Astrocyte of the spinal cord (primary cell): ENCODE measurements at regions not wholly inside any gene's neighbourhood (a gene's known extent, or its start where the extent isn't known, plus 50 kb on each side); places are given as distances from the start of the nearest gene placed in this dataset.
"Not testable (repeated sequence)": the region's sequence is repeated elsewhere in the genome, so short reads cannot be mapped to it uniquely, and the experiment has no call there.

Experiments used
- DNase-seq: peaks from one replicate; pipeline ENCODE4 v3.0.0; 2011; ENCODE audit warnings: low read depth, low spot score
- H3K4me3 ChIP-seq: 2 replicates; pipeline ENCODE4 v1.5.1; 2011; ENCODE audit warnings: low read depth, mild to moderate bottlenecking, low read length, moderate library complexity
- in situ Hi-C: cut with HindIII; loops from 2 replicates; pipeline ENCODE4 v1.10.0; 2017; ENCODE audit warnings: low sequenced_read_pairs
- TF ChIP-seq, protein P1 (sequence below): IDR thresholded peaks from 2 replicates; pipeline ENCODE4 v1.5.1; 2012; ENCODE audit warnings: low read depth, mild to moderate bottlenecking, low read length, inconsistent platforms

DNA sequence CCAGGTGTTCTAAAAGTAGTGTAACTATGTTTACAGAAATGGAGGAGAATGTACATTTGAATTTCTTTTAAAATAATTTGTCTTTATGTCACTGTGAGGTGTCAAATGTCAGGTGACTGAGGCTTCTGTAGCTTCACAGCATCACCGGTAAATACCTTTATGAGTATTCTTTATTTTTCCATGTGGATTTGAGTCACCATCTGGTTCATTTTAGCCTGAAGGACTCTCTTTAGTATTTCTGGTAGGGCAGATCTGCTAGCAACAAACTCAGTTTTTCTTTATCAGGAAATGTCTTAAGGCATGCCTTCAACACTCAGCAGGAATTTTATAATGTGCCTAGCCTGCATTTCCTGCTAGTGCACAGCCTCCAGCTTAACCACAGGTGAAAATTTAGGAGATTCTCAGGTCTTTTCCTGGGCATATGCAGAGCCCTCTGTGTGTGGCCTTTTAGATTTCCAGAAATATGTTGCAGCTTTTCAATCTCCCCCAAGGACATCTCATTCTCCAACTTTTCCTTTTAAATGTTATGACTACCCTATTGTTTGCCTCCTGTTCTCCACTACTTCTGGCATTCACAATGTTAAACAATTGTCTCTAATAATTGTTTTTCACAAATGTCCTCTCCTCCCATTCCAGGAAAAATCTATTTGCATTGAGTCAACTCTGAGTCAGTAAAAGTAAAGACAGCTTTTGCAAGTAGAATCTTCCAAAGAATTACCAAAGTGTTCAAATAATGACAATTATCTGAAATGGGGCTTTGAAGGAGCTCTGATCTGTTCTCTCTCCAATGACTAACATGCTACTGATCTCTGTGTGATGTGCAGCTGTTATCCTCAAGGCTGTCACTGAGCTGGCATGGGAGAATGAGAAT, 239.4 kb upstream of the CPHXL start:
- in situ Hi-C loops = no loop called here
- TF ChIP-seq, protein P1, sequence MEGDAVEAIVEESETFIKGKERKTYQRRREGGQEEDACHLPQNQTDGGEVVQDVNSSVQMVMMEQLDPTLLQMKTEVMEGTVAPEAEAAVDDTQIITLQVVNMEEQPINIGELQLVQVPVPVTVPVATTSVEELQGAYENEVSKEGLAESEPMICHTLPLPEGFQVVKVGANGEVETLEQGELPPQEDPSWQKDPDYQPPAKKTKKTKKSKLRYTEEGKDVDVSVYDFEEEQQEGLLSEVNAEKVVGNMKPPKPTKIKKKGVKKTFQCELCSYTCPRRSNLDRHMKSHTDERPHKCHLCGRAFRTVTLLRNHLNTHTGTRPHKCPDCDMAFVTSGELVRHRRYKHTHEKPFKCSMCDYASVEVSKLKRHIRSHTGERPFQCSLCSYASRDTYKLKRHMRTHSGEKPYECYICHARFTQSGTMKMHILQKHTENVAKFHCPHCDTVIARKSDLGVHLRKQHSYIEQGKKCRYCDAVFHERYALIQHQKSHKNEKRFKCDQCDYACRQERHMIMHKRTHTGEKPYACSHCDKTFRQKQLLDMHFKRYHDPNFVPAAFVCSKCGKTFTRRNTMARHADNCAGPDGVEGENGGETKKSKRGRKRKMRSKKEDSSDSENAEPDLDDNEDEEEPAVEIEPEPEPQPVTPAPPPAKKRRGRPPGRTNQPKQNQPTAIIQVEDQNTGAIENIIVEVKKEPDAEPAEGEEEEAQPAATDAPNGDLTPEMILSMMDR = no peak
- no peak overlapping the region for H3K4me3 ChIP-seq
- peak; percentile 11 for DNase-seq

- in situ Hi-C loops, H3K4me3 ChIP-seq, DNase-seq: not testable (repeated sequence)
Observed at GRCh38 chr16:75969120-75969519, 242.8 kb upstream of the CPHXL start.

- no peak overlapping the region for H3K4me3 ChIP-seq
- TF ChIP-seq, protein P1 = no peak
- in situ Hi-C loops = no loop called here
- no peak for DNase-seq
Observed at GRCh38 chr16:75971334-75971733, 245.0 kb upstream of the CPHXL start.

- in situ Hi-C loops = no loop called here
- no peak for DNase-seq
- no peak overlapping the region for H3K4me3 ChIP-seq
- TF ChIP-seq, protein P1 = no peak
Observed at GRCh38 chr16:75983296-75983695, 257.0 kb upstream of the CPHXL start.

- no peak overlapping the region for H3K4me3 ChIP-seq
- TF ChIP-seq, protein P1 = no peak
- in situ Hi-C loops = no loop called here
- DNase-seq = no peak
Observed at GRCh38 chr16:75983741-75984381, 257.6 kb upstream of the CPHXL start.

- in situ Hi-C loops = no loop called here
- no peak overlapping the region for H3K4me3 ChIP-seq
- no peak for DNase-seq
- TF ChIP-seq, protein P1 = no peak
Observed at GRCh38 chr16:75987323-75987722, 261.0 kb upstream of the CPHXL start.

DNA sequence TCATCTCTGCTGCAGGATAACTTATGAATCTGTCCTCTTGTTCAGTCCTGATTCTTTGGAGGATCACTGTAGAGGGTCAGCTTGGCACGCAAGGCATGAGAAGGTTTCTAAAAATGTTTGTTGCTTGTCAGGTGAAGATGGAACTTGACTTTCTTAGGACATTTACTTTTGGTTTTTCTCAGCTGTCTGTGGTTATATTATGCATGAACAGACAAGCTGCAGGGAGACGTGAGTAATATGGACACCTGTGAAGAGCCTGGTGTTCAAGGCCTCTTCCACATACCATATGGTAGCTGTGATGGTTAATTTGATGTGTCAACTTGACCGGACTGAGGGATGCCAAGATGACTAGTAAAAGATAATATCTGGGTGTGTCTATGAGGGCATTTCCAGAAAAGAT, 270.2 kb upstream of the CPHXL start:
- DNase-seq = no peak
- in situ Hi-C loops = no loop called here
- no peak overlapping the region for H3K4me3 ChIP-seq
- TF ChIP-seq, protein P1 = no peak
